K562 (cell line): ENCODE measurements at regions not wholly inside any gene's neighbourhood (a gene's known extent, or its start where the extent isn't known, plus 50 kb on each side); places are given as distances from the start of the nearest gene placed in this dataset.

Experiments used
- ARID2 ChIP-seq: fragments of 450-650 bp; IDR thresholded peaks from 2 replicates; pipeline ENCODE4 v1.6.1; 2017; ENCODE audit warnings: antibody characterized with exemption, mild to moderate bottlenecking
- CHD2 ChIP-seq: IDR thresholded peaks from 2 replicates; pipeline ENCODE4 v1.6.1; 2011; ENCODE audit warnings: low read depth, low read length
- DMBX1 ChIP-seq: fragments of 250-450 bp; sonication (Bioruptor Pico); IDR thresholded peaks from 2 replicates; pipeline ENCODE4 v1.8.0; 2022; ENCODE audit warnings: inconsistent platforms, mild to moderate bottlenecking, moderate library complexity, borderline replicate concordance
- FOXJ2 ChIP-seq: fragments of 200-800 bp; sonication (Bioruptor generic); IDR thresholded peaks from 2 replicates; pipeline ENCODE4 v1.6.1; 2016; ENCODE audit warnings: missing genetic modification characterization, missing compliant biosample characterization
- HDAC8 ChIP-seq: fragments of 450-650 bp; IDR thresholded peaks from 2 replicates; pipeline ENCODE4 v1.6.1; 2016; ENCODE audit warnings: mild to moderate bottlenecking, missing genetic modification characterization, moderate library complexity, missing compliant biosample characterization
- KDM4B ChIP-seq, 2 experiments: fragments of 450-650 bp in 1 of 2; sonication (generic) in 1 of 2; IDR thresholded peaks; 2 replicates each; pipeline ENCODE4 v1.6.1; 2016 to 2017; ENCODE audit warnings: borderline replicate concordance in 2 of 2, antibody characterized with exemption in 1 of 2, low read depth in 1 of 2, mild to moderate bottlenecking in 1 of 2
- MAFF ChIP-seq: IDR thresholded peaks from 2 replicates; pipeline ENCODE4 v1.6.1; 2012; ENCODE audit warnings: low read length, improper control_type of control experiment
- MTA3 ChIP-seq: fragments of 450-650 bp; formaldehyde crosslinking; IDR thresholded peaks from 2 replicates; pipeline ENCODE4 v1.6.1; 2017; ENCODE audit warnings: mild to moderate bottlenecking, borderline replicate concordance
- MYBL2 ChIP-seq, 2 experiments: fragments of 450-650 bp in 1 of 2; sonication (generic) in 1 of 2; formaldehyde crosslinking in 1 of 2; IDR thresholded peaks; 2 replicates each; pipeline versions ENCODE4 v1.6.1 to v1.8.1; 2017 to 2022; ENCODE audit warnings: borderline replicate concordance in 1 of 2, inconsistent platforms in 1 of 2, low read depth in 1 of 2, mild to moderate bottlenecking in 1 of 2, missing genetic modification reagents in 1 of 2, moderate library complexity in 1 of 2
- NFYB ChIP-seq: IDR thresholded peaks from 2 replicates; pipeline ENCODE4 v1.6.1; 2011; ENCODE audit warnings: mild to moderate bottlenecking, moderate library complexity; ENCODE audit not compliant: insufficient read length; ENCODE audit errors: extremely low read depth
- POLR2G ChIP-seq: fragments of 200-400 bp; formaldehyde crosslinking; IDR thresholded peaks from 2 replicates; pipeline ENCODE4 v1.6.1; 2017; ENCODE audit warnings: low read depth, mild to moderate bottlenecking, antibody characterized with exemption, low read length, moderate library complexity
- POLR2H ChIP-seq: IDR thresholded peaks from 2 replicates; pipeline ENCODE4 v1.6.1; 2016; ENCODE audit warnings: missing genetic modification characterization, low read depth, mild to moderate bottlenecking, control low read depth, missing compliant biosample characterization, moderate library complexity
- PTTG1 ChIP-seq: fragments of 450-650 bp; IDR thresholded peaks from 2 replicates; pipeline ENCODE4 v1.6.1; 2016; ENCODE audit warnings: low read depth, mild to moderate bottlenecking, missing genetic modification characterization, missing compliant biosample characterization
- SRSF1 ChIP-seq: fragments of 200-400 bp; formaldehyde crosslinking; IDR thresholded peaks from 2 replicates; pipeline ENCODE4 v1.6.1; 2017; ENCODE audit warnings: mild to moderate bottlenecking, low read depth, low read length, moderate library complexity
- TSC22D4 ChIP-seq: fragments of 450-650 bp; IDR thresholded peaks from 2 replicates; pipeline ENCODE4 v1.6.1; 2016; ENCODE audit warnings: missing genetic modification characterization, missing biosample characterization, control low read depth
- ZBTB7A ChIP-seq: IDR thresholded peaks from 2 replicates; pipeline ENCODE4 v1.6.1; 2011; ENCODE audit warnings: low read depth, mild to moderate bottlenecking, low read length, moderate library complexity, borderline replicate concordance; ENCODE audit not compliant: control insufficient read depth
- ZC3H8 ChIP-seq: fragments of 450-650 bp; IDR thresholded peaks from 2 replicates; pipeline ENCODE4 v1.6.1; 2017
- ZEB2 ChIP-seq: fragments of 450-650 bp; IDR thresholded peaks from 2 replicates; pipeline ENCODE4 v1.6.1; 2016
- ZNF24 ChIP-seq: fragments of 450-650 bp; IDR thresholded peaks from 2 replicates; pipeline ENCODE4 v1.6.1; 2016
- ZNF316 ChIP-seq: fragments of 450-650 bp; IDR thresholded peaks from 2 replicates; pipeline ENCODE4 v1.6.1; 2016
- TF ChIP-seq, protein P1 (sequence below): fragments of 450-650 bp; formaldehyde crosslinking; IDR thresholded peaks from 2 replicates; pipeline ENCODE4 v1.4.0; 2022; ENCODE audit warnings: missing genetic modification characterization

DNA sequence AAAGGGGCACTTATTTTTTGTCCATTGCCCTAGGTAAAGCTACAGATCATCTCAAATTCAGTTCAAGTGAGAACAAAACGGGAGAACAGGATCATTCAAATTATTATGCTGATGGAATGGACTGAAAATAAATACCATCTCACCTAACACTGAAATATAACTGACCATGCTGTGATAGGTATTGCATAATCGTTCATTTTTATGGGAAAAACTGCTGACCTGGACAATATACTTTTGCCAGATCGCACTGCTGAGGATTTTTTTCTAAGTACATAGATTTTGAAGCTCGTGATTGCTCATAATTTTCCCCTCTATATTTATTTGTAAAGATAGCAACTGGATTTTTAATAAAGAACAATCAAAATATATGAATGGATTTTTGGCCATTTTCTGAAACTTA lies 636.6 kb upstream of the NEGR1 start (continued):
- TF ChIP-seq PTTG1 (tag) (no peak), FOXJ2 (no peak), TSC22D4 (no peak), POLR2G (no peak), POLR2H (tag) (no peak), MTA3 (no peak), SRSF1 (no peak), KDM4B (IDR thresholded peaks at IDR 0.05; ENCODE audit: borderline replicate concordance in 2 of 2, low read depth in 1 of 2) (no peak), DMBX1 (CRISPR knock-in tag) (no peak), MYBL2 (IDR thresholded peaks at IDR 0.05; ENCODE audit: low read depth) (no peak), MYBL2 (CRISPR knock-in tag; IDR thresholded peaks at IDR 0.05; ENCODE audit: borderline replicate concordance) (no peak), ZNF316 (peak; percentile 46; the same call in 1 of the 2 replicates), ZNF24 (no peak), ZC3H8 (no peak), CHD2 (no peak), ARID2 (no peak), NFYB (no peak), MAFF (peak; percentile 46), ZBTB7A (no peak), HDAC8 (no peak), ZEB2 (no peak)
- TF ChIP-seq, protein P1, sequence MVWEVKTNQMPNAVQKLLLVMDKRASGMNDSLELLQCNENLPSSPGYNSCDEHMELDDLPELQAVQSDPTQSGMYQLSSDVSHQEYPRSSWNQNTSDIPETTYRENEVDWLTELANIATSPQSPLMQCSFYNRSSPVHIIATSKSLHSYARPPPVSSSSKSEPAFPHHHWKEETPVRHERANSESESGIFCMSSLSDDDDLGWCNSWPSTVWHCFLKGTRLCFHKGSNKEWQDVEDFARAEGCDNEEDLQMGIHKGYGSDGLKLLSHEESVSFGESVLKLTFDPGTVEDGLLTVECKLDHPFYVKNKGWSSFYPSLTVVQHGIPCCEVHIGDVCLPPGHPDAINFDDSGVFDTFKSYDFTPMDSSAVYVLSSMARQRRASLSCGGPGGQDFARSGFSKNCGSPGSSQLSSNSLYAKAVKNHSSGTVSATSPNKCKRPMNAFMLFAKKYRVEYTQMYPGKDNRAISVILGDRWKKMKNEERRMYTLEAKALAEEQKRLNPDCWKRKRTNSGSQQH, result no peak
